ENCODE measurements at regions not wholly inside any gene's neighbourhood (a gene's known extent, or its start where the extent isn't known, plus 50 kb on each side); places are given as distances from the start of the nearest gene placed in this dataset.

DNA sequence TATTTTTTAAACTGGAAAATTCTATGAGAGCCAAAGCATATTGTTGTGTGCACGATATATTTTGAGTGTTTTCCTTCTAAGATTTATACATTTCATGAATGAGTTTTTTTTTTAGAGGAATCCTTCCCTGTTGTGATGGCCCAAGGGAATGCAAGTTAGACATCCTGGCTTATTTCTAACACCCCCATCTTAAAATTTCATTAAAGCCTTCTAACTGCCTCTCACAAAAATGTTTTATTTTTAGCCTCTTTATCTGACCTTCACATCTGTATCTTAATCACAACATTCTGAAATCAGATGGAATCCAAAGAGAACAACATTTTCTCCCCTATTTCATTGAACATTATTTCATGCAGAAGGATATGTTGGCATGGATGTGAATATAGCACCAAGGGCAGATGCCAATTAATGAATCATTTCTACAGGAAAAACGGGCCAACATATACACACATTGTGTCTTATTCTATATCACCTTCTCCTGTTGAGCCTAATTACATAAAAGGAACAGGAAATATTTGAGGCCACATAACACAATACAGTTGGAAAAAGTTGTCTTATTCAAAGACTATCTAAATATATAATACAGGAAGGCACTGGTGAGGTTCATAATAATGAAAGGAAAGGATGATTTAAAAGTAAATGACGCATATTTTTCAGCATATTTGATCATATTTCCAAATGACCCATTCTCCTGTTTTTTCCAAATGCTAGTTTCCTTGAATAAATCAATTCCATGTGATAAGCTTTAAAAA lies 455.5 kb downstream of the TTLL7 start:
- TF ChIP-seq ZBTB7A (IDR thresholded peaks at IDR 0.05; ENCODE audit: low read depth) (no peak), CEBPB (IDR thresholded peaks at IDR 0.05) (no peak), YY1 (IDR thresholded peaks at IDR 0.05; ENCODE audit: low read depth) (no peak), RAD21 (IDR thresholded peaks at IDR 0.05; ENCODE audit: low read depth) (no peak)

GRCh38 chr1:83531521-83532309 lies 467.2 kb downstream of the TTLL7 start:
- TF ChIP-seq MAX (IDR thresholded peaks at IDR 0.05) = no peak
- TF ChIP-seq CEBPB (IDR thresholded peaks at IDR 0.05) = no peak
- TF ChIP-seq REST (IDR thresholded peaks at IDR 0.05; ENCODE audit: low read depth) = no peak
- TF ChIP-seq EP300 (IDR thresholded peaks at IDR 0.05; ENCODE audit: borderline replicate concordance) = no peak
- TF ChIP-seq TEAD4 (IDR thresholded peaks at IDR 0.05) = no peak
- no peak for TF ChIP-seq CREB1 (IDR thresholded peaks at IDR 0.05; ENCODE audit: low read depth)
- TF ChIP-seq ZBTB7A (IDR thresholded peaks at IDR 0.05; ENCODE audit: low read depth) = no peak
- TF ChIP-seq TCF12 (IDR thresholded peaks at IDR 0.05; ENCODE audit: low read depth) = no peak
- no peak for TF ChIP-seq EGR1 (IDR thresholded peaks at IDR 0.05)
- no peak for TF ChIP-seq YY1 (IDR thresholded peaks at IDR 0.05; ENCODE audit: low read depth)
- TF ChIP-seq FOXM1 (IDR thresholded peaks at IDR 0.05; ENCODE audit: borderline replicate concordance, low read depth) = no peak
- TF ChIP-seq RAD21 (IDR thresholded peaks at IDR 0.05; ENCODE audit: low read depth) = no peak
- TF ChIP-seq USF1 (IDR thresholded peaks at IDR 0.05) = no peak

DNA sequence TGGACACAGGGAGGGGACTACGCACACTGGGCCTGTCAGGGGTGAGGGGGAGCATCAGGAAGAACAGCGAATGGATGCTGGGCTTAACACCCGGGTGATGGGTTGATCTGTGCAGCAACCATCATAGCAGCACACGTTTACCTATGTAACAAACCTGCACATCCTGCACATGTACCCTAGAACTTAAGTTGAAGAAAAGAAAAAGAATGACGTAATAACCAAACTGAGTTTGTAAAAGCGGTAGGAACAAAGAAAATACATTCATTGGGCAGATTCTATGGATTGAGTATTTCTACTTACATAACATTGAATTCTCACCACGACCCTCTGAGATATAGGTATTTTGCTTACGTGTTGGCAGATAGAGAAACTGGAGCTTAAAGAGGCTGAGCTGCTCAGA lies 468.4 kb downstream of the TTLL7 start:
- TF ChIP-seq EP300 (IDR thresholded peaks at IDR 0.05; ENCODE audit: borderline replicate concordance) (no peak), TAF1 (IDR thresholded peaks at IDR 0.05; ENCODE audit: low read depth) (no peak), ZBTB7A (IDR thresholded peaks at IDR 0.05; ENCODE audit: low read depth) (no peak), YY1 (IDR thresholded peaks at IDR 0.05; ENCODE audit: low read depth) (no peak), RAD21 (IDR thresholded peaks at IDR 0.05; ENCODE audit: low read depth) (no peak), TCF12 (IDR thresholded peaks at IDR 0.05; ENCODE audit: low read depth) (no peak), CREB1 (IDR thresholded peaks at IDR 0.05; ENCODE audit: low read depth) (no peak), CEBPB (IDR thresholded peaks at IDR 0.05) (no peak), REST (IDR thresholded peaks at IDR 0.05; ENCODE audit: low read depth) (no peak)

GRCh38 chr1:83527987-83528386 lies 470.9 kb downstream of the TTLL7 start:
- TF ChIP-seq MAX (IDR thresholded peaks at IDR 0.05) (no peak), REST (IDR thresholded peaks at IDR 0.05; ENCODE audit: low read depth) (no peak), TEAD4 (IDR thresholded peaks at IDR 0.05) (no peak), EGR1 (IDR thresholded peaks at IDR 0.05) (no peak)

GRCh38 chr1:83520797-83521196 lies 478.1 kb downstream of the TTLL7 start:
- TF ChIP-seq FOXM1 (IDR thresholded peaks at IDR 0.05; ENCODE audit: borderline replicate concordance, low read depth) (no peak), EP300 (IDR thresholded peaks at IDR 0.05; ENCODE audit: borderline replicate concordance) (no peak)

All from Ishikawa (cell line).